ENCODE measurements at regions not wholly inside any gene's neighbourhood (a gene's known extent, or its start where the extent isn't known, plus 50 kb on each side); places are given as distances from the start of the nearest gene placed in this dataset.

- H3K4me1 ChIP-seq = no peaks in the 10 kb centered on the region
- 83 to 93% methylated on average over 5 of the region's 5 CpGs for WGBS, 2 donors
- no peak overlapping the region for H3K27ac ChIP-seq
- TF ChIP-seq POLR2A (IDR thresholded peaks at IDR 0.05) (no peak), CTCF (IDR thresholded peaks at IDR 0.05) (no peak)
- no peaks in the 10 kb centered on the region for H3K36me3 ChIP-seq
- intact Hi-C loops (cut with DNase I) = no loop called here
- no peak for DNase-seq
- H3K9me3 ChIP-seq = no peaks in the 10 kb centered on the region
- no peak overlapping the region for H3K4me3 ChIP-seq (replicated peaks in 1 of 3)
- no peaks in the 10 kb centered on the region for H3K27me3 ChIP-seq
Measured at GRCh38 chr18:55774505-55774904, 186.5 kb upstream of the TCF4 start.

- DNase-seq = no peak
- Histone ChIP-seq H3K9me3 (no peaks in the 10 kb centered on the region), H3K27me3 (no peaks in the 10 kb centered on the region), H3K4me3 (replicated peaks in 1 of 3) (no peak overlapping the region), H3K4me1 (no peaks in the 10 kb centered on the region), H3K36me3 (no peaks in the 10 kb centered on the region), H3K27ac (no peak overlapping the region)
- intact Hi-C loops (cut with DNase I) = no loop called here
- TF ChIP-seq CTCF (IDR thresholded peaks at IDR 0.05) (no peak), POLR2A (IDR thresholded peaks at IDR 0.05) (no peak)
- 77 to 89% methylated on average over 5 of the region's 5 CpGs for WGBS, 2 donors
Measured at GRCh38 chr18:55768255-55768654, 180.3 kb upstream of the TCF4 start.

- Histone ChIP-seq H3K4me1 (no peaks in the 10 kb centered on the region), H3K27me3 (no peaks in the 10 kb centered on the region), H3K4me3 (replicated peaks in 1 of 3) (no peak overlapping the region), H3K36me3 (no peaks in the 10 kb centered on the region), H3K9me3 (no peaks in the 10 kb centered on the region), H3K27ac (no peak overlapping the region)
- no peak for DNase-seq
- intact Hi-C loops (cut with DNase I) = no loop called here
- TF ChIP-seq CTCF (IDR thresholded peaks at IDR 0.05) = no peak
- TF ChIP-seq POLR2A (IDR thresholded peaks at IDR 0.05) = no peak
- 91 to 92% methylated on average over 5 of the region's 5 CpGs for WGBS, 2 donors
Measured at GRCh38 chr18:55764386-55764785, 176.4 kb upstream of the TCF4 start.

- no peaks in the 10 kb centered on the region for H3K9me3 ChIP-seq
- no peak overlapping the region for H3K27ac ChIP-seq
- H3K4me3 ChIP-seq (replicated peaks in 1 of 3) = no peak overlapping the region
- TF ChIP-seq POLR2A (IDR thresholded peaks at IDR 0.05) (no peak), CTCF (IDR thresholded peaks at IDR 0.05) (no peak)
- no peaks in the 10 kb centered on the region for H3K36me3 ChIP-seq
- H3K4me1 ChIP-seq = no peaks in the 10 kb centered on the region
- intact Hi-C loops (cut with DNase I) = no loop called here
- 83 to 90% methylated on average over 4 of the region's 4 CpGs for WGBS, 2 donors
- no peaks in the 10 kb centered on the region for H3K27me3 ChIP-seq
- no peak for DNase-seq
Measured at GRCh38 chr18:55763805-55764204, 175.8 kb upstream of the TCF4 start.

GRCh38 chr18:55763298-55763697, 175.3 kb upstream of the TCF4 start:
- DNase-seq = no peak
- H3K27ac ChIP-seq = no peak overlapping the region
- intact Hi-C loops (cut with DNase I) = no loop called here
- 71 to 86% methylated on average over 2 of the region's 2 CpGs for WGBS, 2 donors
- H3K4me1 ChIP-seq = no peaks in the 10 kb centered on the region
- no peak overlapping the region for H3K4me3 ChIP-seq (replicated peaks in 1 of 3)
- no peaks in the 10 kb centered on the region for H3K9me3 ChIP-seq
- no peaks in the 10 kb centered on the region for H3K36me3 ChIP-seq
- no peaks in the 10 kb centered on the region for H3K27me3 ChIP-seq
- TF ChIP-seq CTCF (IDR thresholded peaks at IDR 0.05) (no peak), POLR2A (IDR thresholded peaks at IDR 0.05) (no peak)
